Loucy (cell line): ENCODE measurements at regions not wholly inside any gene's neighbourhood (a gene's known extent, or its start where the extent isn't known, plus 50 kb on each side); places are given as distances from the start of the nearest gene placed in this dataset.

Source experiments
- H2AFZ ChIP-seq: fragments of 200-600 bp; sonication (generic); 2 replicates; pipeline ENCODE4 v1.6.0; 2016; ENCODE audit warnings: antibody characterized with exemption, mild to moderate bottlenecking, low read length, moderate library complexity
- H3F3A ChIP-seq: fragments of 200-600 bp; 2 replicates; pipeline ENCODE4 v1.6.0; 2016; ENCODE audit warnings: antibody characterized with exemption, low read depth, mild to moderate bottlenecking
- H3K27me3 ChIP-seq: fragments of 200-600 bp; sonication (generic); 2 replicates; pipeline ENCODE4 v1.6.1; 2014; ENCODE audit warnings: low read length, mild to moderate bottlenecking; ENCODE audit not compliant: insufficient read depth, poor library complexity, severe bottlenecking
- H3K36me3 ChIP-seq: fragments of 200-600 bp; sonication (generic); 2 replicates; pipeline ENCODE4 v1.6.1; 2016; ENCODE audit warnings: low read length; ENCODE audit not compliant: insufficient read depth
- H3K4me1 ChIP-seq: fragments of 200-600 bp; sonication (generic); 2 replicates; pipeline ENCODE4 v1.5.1; 2014; ENCODE audit warnings: low read length, mild to moderate bottlenecking; ENCODE audit not compliant: insufficient read depth, poor library complexity, severe bottlenecking
- H3K4me2 ChIP-seq: fragments of 200-600 bp; sonication (generic); 2 replicates; pipeline ENCODE4 v1.6.0; 2014; ENCODE audit warnings: antibody characterized with exemption, low read length, low read depth, mild to moderate bottlenecking; ENCODE audit not compliant: poor library complexity, severe bottlenecking
- H3K4me3 ChIP-seq: fragments of 200-600 bp; sonication (generic); 2 replicates; pipeline ENCODE4 v1.5.1; 2014; ENCODE audit warnings: low read length, mild to moderate bottlenecking, mixed read lengths; ENCODE audit not compliant: poor library complexity, severe bottlenecking
- H3K79me2 ChIP-seq: fragments of 200-600 bp; sonication (generic); 2 replicates; pipeline ENCODE4 v1.6.1; 2014; ENCODE audit warnings: low read length; ENCODE audit not compliant: insufficient read depth
- H3K9ac ChIP-seq: fragments of 200-600 bp; sonication (generic); 2 replicates; pipeline ENCODE4 v1.6.0; 2014; ENCODE audit warnings: mild to moderate bottlenecking, low read depth, low read length, moderate library complexity; ENCODE audit not compliant: poor library complexity, severe bottlenecking
- H3K9me2 ChIP-seq: fragments of 200-600 bp; sonication (generic); replicated peaks from 2 replicates; pipeline ENCODE4 v1.6.1; 2016; ENCODE audit warnings: low read depth, low read length, mixed read lengths
- H3K9me3 ChIP-seq: fragments of 200-600 bp; sonication (generic); 2 replicates; pipeline ENCODE4 v1.6.1; 2014; ENCODE audit warnings: mild to moderate bottlenecking, antibody characterized with exemption, low read length, low read depth; ENCODE audit not compliant: insufficient read depth
- H4K20me1 ChIP-seq: fragments of 200-600 bp; sonication (generic); 2 replicates; pipeline ENCODE4 v1.6.0; 2014; ENCODE audit warnings: antibody characterized with exemption, low read length, mild to moderate bottlenecking; ENCODE audit not compliant: insufficient read depth, poor library complexity, severe bottlenecking
- CTCF ChIP-seq: fragments of 200-600 bp; sonication (generic); conservative IDR thresholded peaks from 2 replicates; pipeline ENCODE4 v1.5.1; 2014; ENCODE audit warnings: mild to moderate bottlenecking, antibody characterized with exemption, low read length
- EZH2phosphoT487 ChIP-seq: fragments of 200-600 bp; IDR thresholded peaks from 2 replicates; pipeline ENCODE4 v1.6.1; 2018; ENCODE audit warnings: antibody characterized with exemption, mild to moderate bottlenecking, moderate library complexity, borderline replicate concordance

GRCh38 chr4:20353646-20354045 lies 101.9 kb downstream of the SLIT2 start:
- TF ChIP-seq CTCF: no peak
- no peak for TF ChIP-seq EZH2phosphoT487
- Histone ChIP-seq H4K20me1 (no peaks in the 10 kb centered on the region), H3K79me2 (no peaks in the 10 kb centered on the region)

GRCh38 chr4:20354120-20354519 lies 102.4 kb downstream of the SLIT2 start:
- Histone ChIP-seq H3K4me1 (no peaks in the 10 kb centered on the region), H3K4me2 (no peak overlapping the region), H3K4me3 (no peak overlapping the region), H2AFZ (no peak overlapping the region), H3K79me2 (no peaks in the 10 kb centered on the region), H3K9ac (no peak overlapping the region), H3F3A (no peaks in the 10 kb centered on the region), H4K20me1 (no peaks in the 10 kb centered on the region), H3K9me2 (no peaks in the 10 kb centered on the region), H3K27me3 (no peaks in the 10 kb centered on the region), H3K9me3 (no peaks in the 10 kb centered on the region), H3K36me3 (no peaks in the 10 kb centered on the region)
- TF ChIP-seq CTCF (no peak), EZH2phosphoT487 (no peak)

More at GRCh38 chr4:20353646-20354045, 101.9 kb downstream of the SLIT2 start:
- H3K4me1 ChIP-seq: no peaks in the 10 kb centered on the region
- no peak overlapping the region for H2AFZ ChIP-seq
- H3K9ac ChIP-seq: no peak overlapping the region
- H3K4me2 ChIP-seq: no peak overlapping the region
- H3K9me3 ChIP-seq: no peaks in the 10 kb centered on the region
- no peaks in the 10 kb centered on the region for H3K27me3 ChIP-seq
- H3F3A ChIP-seq: no peaks in the 10 kb centered on the region
- H3K9me2 ChIP-seq: no peaks in the 10 kb centered on the region
- no peak overlapping the region for H3K4me3 ChIP-seq
- no peaks in the 10 kb centered on the region for H3K36me3 ChIP-seq

GRCh38 chr4:20356565-20356964 lies 104.9 kb downstream of the SLIT2 start:
- H4K20me1 ChIP-seq: no peaks in the 10 kb centered on the region
- H3K4me1 ChIP-seq: no peaks in the 10 kb centered on the region
- H3K79me2 ChIP-seq: no peaks in the 10 kb centered on the region
- H3K9ac ChIP-seq: no peak overlapping the region
- no peak overlapping the region for H3K4me3 ChIP-seq
- no peaks in the 10 kb centered on the region for H3K27me3 ChIP-seq
- H3F3A ChIP-seq: no peaks in the 10 kb centered on the region
- no peak overlapping the region for H3K4me2 ChIP-seq
- H3K9me2 ChIP-seq: no peaks in the 10 kb centered on the region
- no peak for TF ChIP-seq CTCF
- TF ChIP-seq EZH2phosphoT487: no peak
- no peaks in the 10 kb centered on the region for H3K36me3 ChIP-seq
- no peak overlapping the region for H2AFZ ChIP-seq
- H3K9me3 ChIP-seq: no peaks in the 10 kb centered on the region
